Fibroblast of lung (primary cell): ENCODE measurements at regions not wholly inside any gene's neighbourhood (a gene's known extent, or its start where the extent isn't known, plus 50 kb on each side); places are given as distances from the start of the nearest gene placed in this dataset.

Experiments
- CTCF ChIP-seq, 2 donors: IDR thresholded peaks in 1 of 2; conservative IDR thresholded peaks in 1 of 2; 1 replicate in 1 of 2; 2 replicates in 1 of 2; pipeline ENCODE4 v1.5.1; 2011 to 2012; ENCODE audit warnings: low read length in 2 of 2, control low read depth in 1 of 2, inconsistent platforms in 1 of 2, low read depth in 1 of 2, mild to moderate bottlenecking in 1 of 2
- EZH2 ChIP-seq: IDR thresholded peaks from 2 replicates; pipeline ENCODE4 v1.5.1; 2012; ENCODE audit warnings: low read length, control low read depth, mild to moderate bottlenecking; ENCODE audit errors: missing control alignments

DNA sequence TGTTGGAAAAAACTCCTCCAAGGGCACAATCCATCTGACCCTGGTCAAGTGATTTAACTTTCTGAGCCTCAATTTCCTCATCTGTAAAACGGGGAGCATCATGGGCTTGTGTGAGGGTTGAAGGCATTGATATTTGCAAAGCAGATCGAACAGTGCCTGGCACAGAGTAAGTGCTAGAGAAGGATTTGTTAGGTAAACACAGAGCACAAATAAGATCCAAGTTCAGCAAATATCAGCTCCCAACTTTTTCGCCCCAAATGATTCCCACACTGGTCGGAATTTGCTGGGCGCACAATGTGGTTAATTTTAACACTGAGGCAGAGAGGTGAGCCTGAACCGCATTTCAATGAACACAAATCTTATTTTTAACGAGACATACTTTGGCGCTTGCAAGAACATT, 76.3 kb upstream of the ATP2B2 start:
- TF ChIP-seq CTCF (conservative IDR thresholded peaks at IDR 0.05 in 1 of 2, IDR thresholded peaks at IDR 0.05 in 1 of 2; ENCODE audit: low read depth in 1 of 2, low read length in 2 of 2), result no peak
- no peak for TF ChIP-seq EZH2
